DND-41 (cell line): ENCODE measurements at regions not wholly inside any gene's neighbourhood (a gene's known extent, or its start where the extent isn't known, plus 50 kb on each side); places are given as distances from the start of the nearest gene placed in this dataset.

Experiments
- CTCF ChIP-seq: IDR thresholded peaks from 2 replicates; pipeline ENCODE4 v1.5.1; 2012; ENCODE audit warnings: borderline replicate concordance, low read length, moderate library complexity, mild to moderate bottlenecking; ENCODE audit not compliant: poor library complexity, severe bottlenecking; ENCODE audit errors: extremely low read depth
- EZH2 ChIP-seq: IDR thresholded peaks from 3 replicates; pipeline ENCODE4 v1.6.1; 2012; ENCODE audit warnings: borderline replicate concordance, low read depth, mild to moderate bottlenecking, moderate library complexity, low read length, inconsistent platforms; ENCODE audit not compliant: severe bottlenecking

GRCh38 chr2:100641125-100641435 lies 78.3 kb downstream of the PDCL3 start:
- TF ChIP-seq CTCF (no peak), EZH2 (no peak)
